Body of pancreas (tissue), 4 donors: ENCODE measurements at regions not wholly inside any gene's neighbourhood (a gene's known extent, or its start where the extent isn't known, plus 50 kb on each side); places are given as distances from the start of the nearest gene placed in this dataset.

ENCODE experiments used
- CTCF ChIP-seq, 7 experiments: fragments of 450-650 bp in 4 of 7; fragments of 200-600 bp in 3 of 7; sonication (generic) in 3 of 7; IDR thresholded peaks; one replicate each; pipeline ENCODE4 v1.5.1; 2016 to 2019; ENCODE audit warnings: antibody characterized with exemption in 7 of 7
- POLR2A ChIP-seq, 3 donors: fragments of 450-650 bp; IDR thresholded peaks; one replicate each; pipeline ENCODE4 v1.6.1; 2016; ENCODE audit warnings: antibody characterized with exemption in 3 of 3, mild to moderate bottlenecking in 2 of 3

- no peak for TF ChIP-seq CTCF (IDR thresholded peaks at IDR 0.05)
- no peak for TF ChIP-seq POLR2A (IDR thresholded peaks at IDR 0.05)
Measured at GRCh38 chr1:4091996-4092395, 191.9 kb upstream of the C1orf174 start.
